Ecto neural progenitor cell (in vitro differentiated cells): ENCODE measurements at regions not wholly inside any gene's neighbourhood (a gene's known extent, or its start where the extent isn't known, plus 50 kb on each side); places are given as distances from the start of the nearest gene placed in this dataset.

ENCODE experiments used
- DNase-seq: peaks from one replicate; pipeline ENCODE4 v3.0.0-alpha.2; 2018; ENCODE audit warnings: low spot score

DNA sequence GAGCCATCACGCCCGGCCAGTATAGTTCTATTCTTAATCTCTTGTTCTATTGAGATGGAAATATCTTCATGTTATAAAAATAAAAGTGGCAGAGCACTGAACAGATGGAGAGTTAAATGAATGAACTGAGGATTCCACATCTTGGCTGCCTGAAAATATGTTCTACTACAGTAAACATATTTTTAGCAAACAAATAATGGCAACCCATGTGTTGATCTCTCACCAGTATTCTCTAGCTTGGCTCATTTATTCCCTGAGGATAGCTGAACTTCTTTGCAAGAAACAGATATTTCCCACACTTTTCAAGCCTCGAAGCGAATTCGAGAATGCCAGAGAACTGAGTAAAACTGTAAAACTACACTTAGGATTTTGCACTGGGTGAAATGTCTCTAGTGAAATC lies 58.9 kb downstream of the DIRAS3 start:
- DNase-seq, result no peak

DNA sequence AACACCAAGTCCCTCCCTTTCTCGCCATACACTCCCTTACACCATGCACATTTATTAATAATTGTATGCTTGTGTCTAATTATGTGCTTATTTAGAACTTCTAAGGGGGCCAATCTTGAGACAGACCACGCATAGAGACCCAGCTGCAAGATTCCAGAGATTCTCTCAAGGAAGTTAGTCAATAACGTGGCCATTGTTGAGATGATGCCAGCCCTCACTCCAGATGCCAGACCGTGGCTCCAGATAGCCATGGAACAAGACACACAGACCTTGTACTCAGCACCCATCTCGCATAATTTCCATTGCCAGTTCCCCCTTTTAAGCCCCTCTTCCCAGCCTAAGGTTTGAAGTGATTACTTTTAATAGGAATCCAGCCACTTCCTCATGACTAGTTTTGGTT lies 62.4 kb downstream of the DIRAS3 start:
- DNase-seq, result no peak

DNA sequence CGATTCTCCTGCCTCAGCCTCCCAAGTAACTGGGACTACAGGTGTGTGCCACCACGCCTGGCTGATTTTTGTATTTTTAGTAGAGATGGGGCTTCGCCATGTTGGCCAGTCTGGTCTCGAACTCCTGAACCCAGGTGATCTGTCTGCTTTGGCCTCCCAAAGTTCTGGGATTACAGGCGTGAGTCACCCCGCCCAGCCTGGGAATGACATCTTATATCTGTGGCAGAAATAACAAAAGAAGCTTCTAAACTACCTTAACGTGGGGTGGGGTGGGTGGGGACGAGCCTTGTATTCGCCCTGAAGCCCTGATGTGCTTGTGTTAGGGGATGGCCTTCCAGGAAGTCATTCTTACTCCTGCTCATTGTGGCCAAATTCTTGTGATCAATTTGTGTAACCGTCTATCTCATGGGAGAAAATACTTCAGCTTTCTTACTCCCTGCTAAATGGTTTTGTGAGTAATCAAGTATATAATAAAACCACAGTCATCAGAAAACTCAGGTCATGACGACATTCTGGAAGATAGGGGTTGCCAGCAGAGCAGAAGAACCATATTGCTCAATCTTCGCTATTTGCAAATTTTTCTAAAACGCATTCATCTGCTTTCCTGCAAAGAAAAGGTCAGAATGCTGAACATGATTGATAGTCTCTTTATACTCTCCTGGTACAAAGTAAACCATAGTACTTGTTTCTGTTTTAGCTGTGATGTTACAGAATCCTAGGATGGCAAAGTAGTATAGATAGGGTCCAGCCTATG lies 63.2 kb downstream of the DIRAS3 start:
- DNase-seq, result no peak

DNA sequence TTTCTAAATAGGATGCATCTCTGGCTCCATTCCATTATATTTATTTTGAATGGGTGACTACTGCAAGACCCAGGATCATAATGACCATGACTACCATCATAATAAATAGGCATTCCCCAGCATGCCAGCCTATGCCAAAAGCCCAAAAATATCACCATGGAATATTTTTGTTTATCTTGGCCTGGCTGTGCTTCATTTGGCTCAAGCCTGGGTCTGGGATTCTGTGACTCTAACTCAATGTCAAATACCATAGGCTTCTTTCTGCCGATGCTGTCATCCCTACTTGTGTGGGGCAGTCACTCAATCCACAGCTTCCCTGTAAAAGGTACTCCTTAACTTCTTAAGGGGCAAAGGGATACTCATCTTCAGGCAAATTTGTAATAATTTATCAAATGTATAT lies 66.6 kb downstream of the DIRAS3 start:
- no peak for DNase-seq

DNA sequence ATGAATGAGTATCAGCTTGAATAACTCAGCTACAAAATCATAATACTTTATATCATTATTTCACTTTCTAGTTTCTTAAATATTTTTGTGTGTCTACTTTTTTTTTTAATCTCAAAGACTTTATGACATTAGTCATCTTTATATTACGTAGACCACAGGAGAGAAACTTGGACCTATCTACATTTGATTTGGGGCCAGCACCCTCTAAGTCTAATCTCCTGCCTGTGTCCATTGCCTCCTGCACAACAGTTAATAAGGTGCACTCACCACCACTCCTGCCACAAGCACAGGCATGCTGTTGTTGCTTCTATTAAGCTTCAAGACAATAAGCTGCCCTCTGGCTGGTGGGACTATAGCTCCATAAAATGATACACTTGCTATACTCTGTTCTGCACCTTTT lies 70.4 kb downstream of the DIRAS3 start:
- DNase-seq, result no peak

DNA sequence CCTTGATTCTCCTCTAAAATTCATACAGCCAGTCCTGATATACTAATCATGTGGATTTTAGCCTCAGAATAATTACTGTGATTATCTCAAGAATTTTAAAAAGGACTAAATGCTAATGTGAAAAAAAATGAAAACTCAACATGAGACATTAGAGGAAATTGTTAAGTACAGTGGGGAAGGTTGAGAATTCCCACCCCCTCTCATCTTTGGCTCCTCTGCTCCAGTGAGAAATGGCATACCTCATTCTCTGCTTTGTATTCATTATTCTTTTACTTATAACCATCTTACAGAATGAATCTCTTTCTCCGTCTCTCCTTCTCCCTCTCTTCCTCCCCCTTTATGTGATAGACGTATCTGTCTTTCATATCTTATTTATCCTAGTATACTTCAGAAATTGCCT lies 70.9 kb downstream of the DIRAS3 start:
- no peak for DNase-seq

DNA sequence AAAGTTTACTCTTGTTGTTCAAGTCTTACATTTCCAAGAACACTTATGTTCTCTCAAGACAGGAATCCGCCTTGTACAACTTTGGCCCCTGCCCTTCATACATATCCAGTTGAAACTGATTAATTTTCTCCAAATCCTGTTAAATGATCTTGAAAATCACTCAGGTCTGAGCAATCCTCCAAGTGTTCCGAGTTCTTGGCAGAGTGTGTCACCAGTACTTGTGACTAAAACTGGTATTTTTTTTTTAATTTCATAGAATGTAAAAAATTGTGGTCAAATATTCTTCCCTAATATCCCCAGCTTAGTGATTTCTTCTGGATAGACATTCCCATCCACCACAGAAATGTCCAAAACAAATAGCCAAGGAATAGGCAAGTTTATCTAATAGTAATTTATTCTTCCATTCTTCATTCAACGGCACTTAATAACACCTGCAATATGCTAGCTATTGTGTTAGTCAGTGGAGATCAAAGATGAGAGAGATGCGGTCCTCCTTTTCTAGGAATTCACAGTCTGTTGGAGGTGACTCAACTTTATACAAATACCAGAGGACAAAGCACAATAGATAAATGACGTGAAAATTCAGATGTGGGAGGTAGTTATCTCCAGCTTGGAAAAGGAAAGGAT lies 71.4 kb downstream of the DIRAS3 start:
- DNase-seq, result no peak

DNA sequence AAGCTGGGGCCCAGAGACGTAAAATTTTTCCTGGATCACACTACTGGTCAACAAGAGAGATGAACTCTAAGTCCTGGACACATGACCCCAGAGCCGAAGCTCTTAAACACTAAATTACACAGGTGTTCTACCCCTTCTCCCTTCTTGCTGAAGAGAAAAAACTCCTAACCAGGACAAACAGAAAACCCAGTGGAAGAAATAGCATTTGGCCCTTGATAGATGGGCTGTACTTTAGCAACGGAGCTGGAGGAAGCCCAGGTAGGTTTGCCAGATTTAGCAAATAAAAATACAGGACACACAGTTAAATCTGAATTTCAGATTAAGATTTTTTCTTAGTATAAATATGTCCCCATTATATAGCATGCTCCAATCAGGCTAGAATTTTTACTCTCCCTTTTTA lies 72.7 kb downstream of the DIRAS3 start:
- no peak for DNase-seq

DNA sequence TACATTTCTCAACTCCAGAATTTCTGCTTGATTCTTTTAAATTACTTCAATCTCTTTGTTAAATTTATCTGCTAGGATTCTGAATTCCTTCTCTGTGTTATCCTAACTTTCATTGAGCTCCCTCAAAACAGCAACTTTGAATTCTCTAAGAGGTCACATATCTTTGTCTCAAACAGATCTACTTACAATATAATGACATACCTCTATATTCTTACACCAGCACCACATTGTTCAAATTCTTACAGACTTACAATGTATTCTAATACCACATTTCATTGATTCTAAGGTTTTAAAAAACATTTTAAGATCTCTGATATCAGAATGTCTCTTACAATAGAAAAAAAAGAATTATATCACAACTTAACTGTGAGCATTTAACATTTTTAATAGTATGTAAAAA lies 77.4 kb downstream of the DIRAS3 start:
- no peak for DNase-seq

DNA sequence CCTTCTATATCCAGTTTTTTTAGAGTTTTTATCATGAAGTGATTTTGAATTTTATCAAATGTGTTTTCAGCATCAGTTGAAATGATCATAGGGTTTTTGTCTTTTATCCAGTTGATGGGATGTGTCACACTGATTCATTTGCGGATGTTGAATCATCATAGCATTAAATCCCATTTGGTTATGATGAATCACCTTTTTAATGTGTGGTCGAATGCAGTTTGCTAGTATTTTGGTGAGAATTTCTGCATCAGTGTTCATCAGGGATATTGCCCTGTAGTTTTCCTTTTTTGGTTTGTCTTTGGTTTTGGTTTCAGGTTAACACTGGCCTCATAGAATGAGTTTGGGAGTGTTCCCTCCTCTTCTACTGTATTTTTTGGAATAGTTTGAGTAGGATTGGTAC lies 80.3 kb downstream of the DIRAS3 start:
- no peak for DNase-seq

DNA sequence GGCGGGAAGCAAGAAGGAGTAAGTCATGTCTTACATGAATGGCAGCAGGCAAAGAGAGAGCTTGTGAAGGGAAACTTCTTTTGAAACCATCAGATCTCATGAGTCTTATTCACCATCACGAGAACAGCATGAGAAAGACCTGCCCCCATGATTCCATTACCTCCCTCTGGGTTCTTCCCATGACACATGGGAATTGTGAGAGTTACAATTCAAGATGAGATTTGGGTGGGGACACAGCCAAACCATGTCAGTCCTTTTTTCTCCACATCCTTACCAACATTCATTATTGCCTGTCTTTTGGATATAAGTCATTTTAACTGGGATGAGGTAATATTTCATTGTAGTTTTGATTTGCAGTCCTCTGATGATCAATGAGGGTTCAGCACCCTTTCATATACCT lies 81.0 kb downstream of the DIRAS3 start:
- no peak for DNase-seq

DNA sequence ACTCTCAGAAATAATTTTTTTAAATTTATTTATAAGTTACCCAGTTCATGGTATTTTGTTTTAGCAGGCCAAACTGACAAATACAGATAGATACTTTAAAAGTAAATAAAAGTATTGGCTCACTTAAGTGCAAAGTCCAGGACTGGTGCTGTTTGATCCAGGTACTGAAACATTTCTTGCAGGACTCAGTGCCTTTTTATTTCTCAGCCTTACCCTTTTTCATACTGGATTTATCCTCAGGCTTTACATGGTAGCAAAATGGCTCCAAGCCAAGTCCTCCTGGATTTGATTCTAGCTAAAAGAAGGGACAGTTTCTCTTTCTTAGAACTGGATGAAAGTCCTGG lies 83.8 kb downstream of the DIRAS3 start:
- DNase-seq, result no peak

DNA sequence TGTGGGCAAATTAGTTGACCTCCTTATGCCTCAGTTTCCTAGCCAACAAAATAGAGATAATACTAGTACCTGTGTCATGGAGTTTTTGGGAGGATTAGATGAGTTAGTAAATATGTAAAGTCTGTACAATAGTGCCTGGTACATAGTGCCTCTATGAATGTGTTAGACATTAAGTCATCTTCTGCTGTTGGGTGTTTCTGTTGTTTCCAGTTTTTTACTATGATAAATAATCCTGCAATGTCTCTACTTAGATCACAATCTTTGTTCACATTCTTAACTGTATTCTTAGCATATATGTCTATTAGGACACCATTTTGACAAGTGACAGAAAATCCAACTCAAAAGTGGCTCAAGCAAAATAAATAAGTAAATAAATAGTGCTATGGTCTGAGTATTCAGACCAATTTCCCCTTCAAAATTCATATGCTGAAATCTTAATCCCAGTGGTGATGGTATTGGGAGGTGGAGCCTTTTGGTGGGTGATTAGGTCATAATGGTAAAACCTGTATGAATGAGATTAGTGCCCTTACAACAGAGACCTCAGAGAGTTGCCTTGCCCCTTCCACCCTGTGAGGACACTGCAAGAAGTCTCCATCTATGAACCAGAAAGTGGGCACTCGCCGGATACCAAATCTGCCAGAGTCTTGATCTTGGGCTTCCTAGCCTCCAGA lies 84.3 kb downstream of the DIRAS3 start:
- DNase-seq, result no peak

DNA sequence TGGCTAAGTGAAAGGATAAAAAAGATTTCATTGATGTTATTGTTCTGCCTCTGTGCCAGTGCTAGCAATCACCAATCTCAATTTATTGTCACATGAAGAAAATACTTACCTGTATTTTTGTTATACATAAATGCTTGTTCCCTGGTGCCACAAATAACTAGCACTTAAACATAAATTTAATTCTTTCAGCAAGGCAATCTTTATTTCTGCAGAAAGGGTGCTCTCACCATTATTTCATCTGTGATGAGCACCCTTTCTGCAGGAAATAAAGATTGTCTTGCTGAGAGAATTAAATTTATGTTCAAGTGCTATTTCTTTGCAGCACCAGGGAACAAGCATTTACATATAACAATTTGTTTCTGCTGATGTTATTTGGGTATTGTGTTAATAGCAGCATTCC lies 87.2 kb downstream of the DIRAS3 start:
- DNase-seq, result no peak

DNA sequence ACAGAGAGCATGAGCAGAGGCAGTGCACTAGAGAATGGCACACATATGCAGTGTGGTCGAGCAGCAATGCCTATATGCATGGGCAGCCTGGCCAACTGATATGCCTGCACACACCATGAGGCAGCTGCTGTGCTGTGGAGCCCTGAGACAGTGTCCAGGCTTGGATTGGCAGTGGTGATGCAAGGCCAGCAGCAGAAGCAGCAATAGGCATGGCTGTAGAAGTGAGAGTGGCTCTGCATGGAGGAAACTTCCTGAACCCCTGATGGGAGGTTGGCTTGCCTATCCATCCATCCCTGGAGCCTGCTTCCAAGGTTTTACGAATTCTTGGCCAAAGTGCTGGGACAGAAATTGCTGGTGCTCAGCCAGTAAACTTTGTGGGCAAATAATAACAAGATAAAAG lies 89.7 kb downstream of the DIRAS3 start:
- no peak for DNase-seq

DNA sequence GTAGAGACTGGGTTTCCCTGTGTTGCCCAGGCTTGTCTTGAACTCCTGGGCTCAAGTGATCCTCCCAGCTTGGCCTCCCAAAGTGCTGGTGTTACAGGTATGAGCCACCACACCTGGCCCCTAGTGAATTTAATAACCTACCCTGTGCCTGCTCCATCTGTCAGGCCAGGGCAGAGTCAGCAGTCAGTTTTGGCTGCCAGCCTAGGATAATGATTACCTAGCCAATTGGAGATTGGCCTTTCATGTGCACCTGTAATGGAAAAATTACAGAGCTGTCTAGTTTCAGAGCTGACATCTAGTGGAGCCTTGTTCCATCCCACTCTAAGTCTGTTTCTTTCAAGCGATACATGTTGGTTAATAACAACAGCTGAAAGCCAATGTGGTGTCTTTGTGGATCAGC lies 92.0 kb downstream of the DIRAS3 start:
- no peak for DNase-seq

DNA sequence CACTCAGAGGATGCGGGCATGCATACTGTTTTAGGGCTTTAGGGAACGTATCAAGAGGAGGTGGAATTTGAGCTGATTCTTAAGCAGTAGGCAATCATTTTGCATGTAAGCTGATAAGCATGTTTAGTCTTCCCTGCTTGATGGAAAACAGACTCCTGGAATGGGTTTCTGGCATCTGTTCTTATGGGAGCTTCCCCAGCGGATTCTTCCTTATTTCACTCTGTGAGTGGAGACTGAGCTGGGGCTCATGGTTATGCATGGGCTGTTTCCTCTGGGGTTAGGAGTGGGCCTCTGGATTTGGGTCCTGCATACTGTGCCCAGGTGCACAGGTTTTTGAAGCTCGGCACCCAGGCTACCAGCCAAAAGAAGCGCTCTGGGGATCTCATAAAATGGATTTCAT lies 93.4 kb downstream of the DIRAS3 start:
- no peak for DNase-seq

DNA sequence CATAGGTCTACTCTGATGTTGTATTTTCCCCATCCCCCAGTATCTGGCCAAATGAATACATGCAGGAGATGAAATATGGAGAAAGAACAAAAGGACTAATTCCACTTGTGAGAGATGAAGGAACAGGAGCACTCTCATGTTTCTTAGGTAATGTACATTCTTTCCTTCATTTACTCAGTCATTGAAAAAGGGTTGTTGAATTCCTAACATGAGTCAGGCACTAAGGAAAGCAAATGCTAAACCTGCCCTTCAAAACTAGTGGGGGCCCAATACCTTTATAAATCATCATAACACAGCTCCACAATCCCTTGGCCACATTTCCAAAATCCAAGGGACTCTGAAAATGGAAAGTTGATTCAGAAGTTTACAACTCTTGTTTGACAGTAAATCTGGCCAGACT lies 94.3 kb downstream of the DIRAS3 start:
- DNase-seq, result no peak

DNA sequence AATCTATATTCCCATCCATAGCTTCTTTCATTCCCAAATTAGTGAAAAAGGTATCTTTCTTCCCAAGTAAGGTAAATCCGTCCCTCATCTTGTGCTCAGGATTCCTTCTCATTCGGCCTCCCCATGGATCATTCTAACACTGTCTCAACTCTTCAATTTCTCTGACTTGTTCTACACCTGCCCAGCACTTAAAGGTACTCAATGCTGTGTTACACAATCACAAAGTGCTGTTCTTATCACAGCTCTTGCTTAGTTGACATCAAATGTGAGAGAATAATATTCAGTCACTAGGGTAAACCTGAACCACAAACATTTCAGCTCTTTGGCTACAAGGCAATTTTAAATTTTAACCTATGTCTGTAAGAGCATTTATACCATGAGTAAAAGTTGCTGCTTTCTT lies 94.8 kb downstream of the DIRAS3 start:
- no peak for DNase-seq

DNA sequence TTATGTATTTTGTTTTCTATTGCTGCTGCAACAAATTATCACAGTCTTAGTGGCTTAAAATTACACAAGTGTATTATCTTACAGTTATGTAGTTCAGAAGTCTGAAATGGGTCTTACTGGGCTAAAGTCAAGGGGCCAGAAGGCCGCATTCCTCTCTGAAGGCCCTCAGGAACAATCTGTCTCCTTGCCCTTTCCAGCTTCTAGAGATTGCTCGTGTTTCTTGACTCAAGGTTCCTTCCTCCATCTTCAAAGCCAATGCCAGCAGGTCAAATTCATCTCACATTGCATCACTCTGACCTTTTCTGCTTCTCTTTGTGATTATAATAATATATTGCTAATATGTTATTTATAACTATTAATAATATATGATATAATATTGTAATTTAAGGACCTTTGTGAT lies 97.1 kb downstream of the DIRAS3 start:
- DNase-seq, result no peak

DNA sequence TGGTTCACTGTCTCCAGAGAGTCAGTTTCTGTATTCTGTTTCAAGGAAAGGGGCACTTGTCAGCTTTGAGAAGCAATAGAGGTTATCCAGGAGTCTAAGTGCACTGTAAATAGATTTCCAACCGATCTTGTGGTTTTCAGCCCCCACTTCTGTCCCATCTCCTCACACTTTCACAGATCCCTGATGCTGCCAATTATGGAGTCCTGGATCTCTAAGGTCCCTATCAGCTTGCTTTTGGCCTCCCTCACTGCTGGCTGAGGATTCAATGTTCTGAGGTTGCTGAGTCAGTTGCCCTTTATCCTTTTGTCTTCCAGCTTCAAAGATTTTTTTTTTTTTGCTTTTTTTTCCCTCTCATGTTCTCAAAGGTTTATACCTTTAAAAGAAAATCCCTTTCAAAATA lies 98.4 kb downstream of the DIRAS3 start:
- DNase-seq, result no peak

DNA sequence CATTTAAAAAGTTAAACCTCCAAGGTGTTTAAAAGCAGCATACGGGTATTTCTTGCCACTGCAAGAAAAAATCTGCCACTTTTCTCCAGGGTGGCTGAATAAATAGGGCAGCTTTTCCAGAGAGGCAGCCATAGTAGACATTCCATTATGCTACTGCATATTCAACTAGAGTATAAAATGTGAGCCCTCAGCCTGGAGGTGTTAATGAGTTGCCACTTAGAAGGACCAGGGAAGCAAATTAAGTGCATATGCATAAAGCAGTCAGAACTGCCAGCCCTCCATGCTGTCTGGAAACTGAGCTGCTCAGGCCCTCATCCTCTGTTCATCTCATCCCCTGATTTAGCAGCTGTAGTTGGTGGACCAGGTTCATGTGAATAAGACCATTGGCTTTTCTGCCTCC lies 99.4 kb downstream of the DIRAS3 start:
- no peak for DNase-seq

DNA sequence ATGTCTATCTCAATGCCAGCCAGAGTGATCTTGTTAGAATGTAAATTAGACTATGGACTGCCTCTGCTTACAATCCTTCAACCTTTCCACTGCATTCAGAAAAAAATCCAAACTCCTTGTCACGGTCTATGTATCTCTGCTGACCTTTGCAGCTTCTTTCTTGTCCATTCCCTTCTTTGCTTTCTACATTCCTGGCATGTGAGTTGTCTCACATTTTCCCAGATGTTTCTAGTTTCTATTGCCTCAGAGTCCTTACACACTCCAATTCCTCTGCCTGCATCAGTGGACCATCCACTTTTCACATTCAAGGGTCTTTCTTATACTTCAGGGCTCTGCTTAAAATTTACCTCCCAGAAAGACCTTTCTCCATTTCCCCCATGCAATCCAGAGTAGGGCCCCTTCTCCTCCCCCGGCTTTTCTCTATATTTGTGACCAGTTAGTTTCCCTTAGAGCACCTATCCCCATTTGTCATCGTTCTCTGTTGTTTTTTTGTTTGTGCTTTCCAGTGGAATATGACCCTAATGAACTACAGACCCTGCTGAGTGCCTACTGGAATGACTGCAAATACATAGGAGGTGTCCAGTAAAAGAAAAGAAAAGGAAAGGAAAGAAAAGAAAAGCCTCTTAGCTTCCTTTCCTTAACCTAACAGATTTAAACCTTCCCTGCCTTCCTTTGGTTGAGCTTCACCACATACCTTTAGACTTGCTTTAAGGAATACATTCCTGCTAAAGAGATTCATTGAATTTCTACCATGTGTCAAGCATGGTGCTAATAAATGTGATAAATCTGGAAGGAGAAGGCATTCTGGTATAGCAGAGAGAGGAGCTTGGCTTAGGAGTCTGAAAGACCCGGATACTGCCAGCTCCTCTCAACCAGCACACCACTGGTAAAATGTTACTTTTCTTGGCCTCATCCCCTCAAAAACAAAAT lies 102.0 kb downstream of the DIRAS3 start:
- DNase-seq, result no peak
